ENCODE measurements at regions not wholly inside any gene's neighbourhood (a gene's known extent, or its start where the extent isn't known, plus 50 kb on each side); places are given as distances from the start of the nearest gene placed in this dataset.

GRCh38 chr14:101068313-101069227 is 165.0 kb upstream of the RTL1 start:
- TF ChIP-seq CTCF (conservative IDR thresholded peaks at IDR 0.05; ENCODE audit: low read depth, low read length): no peak
- TF ChIP-seq RCOR1 (IDR thresholded peaks at IDR 0.05; ENCODE audit: insufficient replicate concordance, low read length): no peak
- no peak for TF ChIP-seq POLR2A (IDR thresholded peaks at IDR 0.05; ENCODE audit: low read depth, low read length)
- no peak for TF ChIP-seq MXI1 (IDR thresholded peaks at IDR 0.05; ENCODE audit: borderline replicate concordance, low read depth, low read length)
- no peak for TF ChIP-seq RAD21 (IDR thresholded peaks at IDR 0.05; ENCODE audit: low read length)
- no peak for TF ChIP-seq NFE2L2 (IDR thresholded peaks at IDR 0.05; ENCODE audit: low read depth, low read length)
- no peak for TF ChIP-seq RFX5 (IDR thresholded peaks at IDR 0.05; ENCODE audit: low read depth, low read length)
- TF ChIP-seq CEBPB (IDR thresholded peaks at IDR 0.05; ENCODE audit: low read depth, low read length): no peak
- TF ChIP-seq USF2 (IDR thresholded peaks at IDR 0.05; ENCODE audit: low read depth, low read length): no peak
- TF ChIP-seq SMC3 (IDR thresholded peaks at IDR 0.05; ENCODE audit: low read depth, low read length): no peak
- TF ChIP-seq FOS (IDR thresholded peaks at IDR 0.05; ENCODE audit: low read depth, low read length): no peak
